GM12874 (cell line): ENCODE measurements at regions not wholly inside any gene's neighbourhood (a gene's known extent, or its start where the extent isn't known, plus 50 kb on each side); places are given as distances from the start of the nearest gene placed in this dataset.

Experiments used
- TF ChIP-seq, protein P1 (sequence below): IDR thresholded peaks from 2 replicates; pipeline ENCODE4 v1.5.1; 2011; ENCODE audit warnings: low read depth, mild to moderate bottlenecking, control low read depth, low read length, moderate library complexity; ENCODE audit not compliant: insufficient read depth

DNA sequence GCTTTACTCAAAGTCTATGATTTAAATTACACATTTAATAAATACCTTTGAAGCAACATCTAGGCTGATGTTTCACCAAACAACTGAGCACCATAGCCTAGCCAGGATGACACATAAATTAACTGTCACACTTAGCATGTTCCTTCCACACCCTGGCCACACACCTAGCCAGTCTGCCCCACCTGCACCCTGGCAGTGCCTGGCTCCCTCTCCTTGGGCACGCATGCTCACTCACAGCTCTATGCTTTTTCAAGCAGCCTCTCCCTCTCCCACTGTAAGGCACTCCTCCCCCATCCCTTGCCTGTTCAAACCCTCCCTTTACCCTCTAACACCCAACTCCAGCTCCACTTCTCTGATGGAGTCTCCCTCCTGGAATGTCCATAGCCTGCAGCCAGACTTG is 357.6 kb upstream of the KLHL29 start:
- TF ChIP-seq, protein P1, sequence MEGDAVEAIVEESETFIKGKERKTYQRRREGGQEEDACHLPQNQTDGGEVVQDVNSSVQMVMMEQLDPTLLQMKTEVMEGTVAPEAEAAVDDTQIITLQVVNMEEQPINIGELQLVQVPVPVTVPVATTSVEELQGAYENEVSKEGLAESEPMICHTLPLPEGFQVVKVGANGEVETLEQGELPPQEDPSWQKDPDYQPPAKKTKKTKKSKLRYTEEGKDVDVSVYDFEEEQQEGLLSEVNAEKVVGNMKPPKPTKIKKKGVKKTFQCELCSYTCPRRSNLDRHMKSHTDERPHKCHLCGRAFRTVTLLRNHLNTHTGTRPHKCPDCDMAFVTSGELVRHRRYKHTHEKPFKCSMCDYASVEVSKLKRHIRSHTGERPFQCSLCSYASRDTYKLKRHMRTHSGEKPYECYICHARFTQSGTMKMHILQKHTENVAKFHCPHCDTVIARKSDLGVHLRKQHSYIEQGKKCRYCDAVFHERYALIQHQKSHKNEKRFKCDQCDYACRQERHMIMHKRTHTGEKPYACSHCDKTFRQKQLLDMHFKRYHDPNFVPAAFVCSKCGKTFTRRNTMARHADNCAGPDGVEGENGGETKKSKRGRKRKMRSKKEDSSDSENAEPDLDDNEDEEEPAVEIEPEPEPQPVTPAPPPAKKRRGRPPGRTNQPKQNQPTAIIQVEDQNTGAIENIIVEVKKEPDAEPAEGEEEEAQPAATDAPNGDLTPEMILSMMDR, result no peak

DNA sequence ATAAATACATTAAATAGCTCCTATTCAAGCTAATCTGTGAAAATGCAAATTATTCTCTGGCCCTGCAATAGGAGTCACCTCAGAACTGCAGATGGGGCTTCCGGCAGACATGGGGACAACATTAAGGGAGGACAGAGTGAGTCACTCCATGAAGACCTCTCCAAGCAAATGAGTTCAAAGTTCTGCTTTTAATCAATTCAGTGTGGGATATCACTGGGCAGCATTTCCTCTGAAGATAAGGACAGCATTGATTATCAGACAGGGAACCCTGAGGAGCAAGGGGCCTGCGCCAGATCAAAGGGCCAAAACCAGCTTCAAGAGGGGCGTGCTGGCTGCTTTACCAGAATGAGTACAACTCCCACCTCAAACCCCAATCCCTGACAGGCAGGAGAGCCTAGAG is 356.9 kb upstream of the KLHL29 start:
- TF ChIP-seq, protein P1, result no peak

DNA sequence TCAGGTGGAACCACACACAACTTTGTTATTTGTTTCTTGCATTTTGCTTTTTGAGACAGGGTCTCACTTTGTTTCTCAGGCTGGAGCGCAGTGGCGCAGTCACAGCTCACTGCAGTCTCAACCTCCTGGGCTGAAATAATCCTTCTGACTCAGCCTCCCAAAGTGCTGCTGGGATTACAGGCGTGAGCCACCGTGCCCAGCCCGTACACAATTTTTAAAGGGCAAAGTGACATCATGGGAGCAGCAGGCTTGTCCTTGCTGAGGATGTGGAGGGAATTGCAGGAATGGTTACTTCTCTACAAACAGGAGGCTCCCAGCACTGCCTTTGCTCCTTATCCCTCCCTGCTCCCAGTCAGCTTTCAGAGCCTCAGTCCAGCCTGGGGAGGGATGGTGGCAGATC is 355.9 kb upstream of the KLHL29 start:
- TF ChIP-seq, protein P1, result no peak

- TF ChIP-seq, protein P1, result no peak
Measured at GRCh38 chr2:23029951-23030350, 355.0 kb upstream of the KLHL29 start.

DNA sequence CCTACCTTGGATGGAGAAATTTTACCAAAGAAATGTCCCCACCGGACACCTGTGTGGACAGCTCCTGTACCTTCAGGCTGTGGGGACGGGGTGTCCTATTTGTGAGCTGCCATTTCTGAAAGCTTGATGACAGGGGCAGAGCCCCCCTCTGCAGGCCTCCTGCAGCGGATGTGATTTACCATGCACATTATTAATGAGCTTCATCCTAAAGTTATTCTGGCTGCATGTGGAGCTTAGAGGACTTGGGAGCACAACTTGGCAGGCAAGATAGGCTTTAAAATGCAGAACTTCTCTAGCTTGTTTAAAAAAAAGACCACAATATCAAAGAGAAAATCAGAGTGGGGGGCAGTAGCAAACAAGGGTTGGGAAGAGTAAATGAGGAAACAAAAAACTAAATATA is 350.0 kb upstream of the KLHL29 start:
- TF ChIP-seq, protein P1, result no peak

GRCh38 chr2:23036629-23037028 is 348.4 kb upstream of the KLHL29 start:
- TF ChIP-seq, protein P1, result no peak

- TF ChIP-seq, protein P1, result no peak
Measured at GRCh38 chr2:23037596-23037995, 347.4 kb upstream of the KLHL29 start.

- TF ChIP-seq, protein P1, result no peak
Measured at GRCh38 chr2:23041443-23041842, 343.5 kb upstream of the KLHL29 start.
